HepG2 (cell line): ENCODE measurements at regions not wholly inside any gene's neighbourhood (a gene's known extent, or its start where the extent isn't known, plus 50 kb on each side); places are given as distances from the start of the nearest gene placed in this dataset.
"Not testable (repeated sequence)": the region's sequence is repeated elsewhere in the genome, so short reads cannot be mapped to it uniquely, and the experiment has no call there.

Experiments used
- ATAC-seq: fragments of 200-7000 bp; cut with Tn5 transposase; 3 replicates; pipeline ENCODE4 v1.9.1; 2020; ENCODE audit warnings: mild to moderate bottlenecking, moderate library complexity
- BruUV-seq: library from RNA; stranded (reverse); fragments of 400-500 nt; replicated peaks from 2 replicates; lab custom pipeline; 2021; lab: Mats Ljungman, UMichigan
- CTCF ChIA-PET: fragments of 300-600 bp; formaldehyde crosslinking; extraction: SDS; loops from one replicate; lab custom pipeline; 2021; ENCODE audit warnings: low total read pairs, inconsistent platforms, low intra/inter-chr PET ratio; lab: Yijun Ruan, JAX
- POLR2A ChIA-PET: fragments of 350-600 bp; sonication (Branson Sonifier 250); formaldehyde crosslinking; loops from one replicate; lab custom pipeline; 2020; ENCODE audit warnings: antibody characterized with exemption, inconsistent platforms; lab: Yijun Ruan, JAX
- DNase-seq: peaks from one replicate; pipeline ENCODE4 v3.0.0-alpha.2; 2015; ENCODE audit warnings: low spot score
- FAIRE-seq: peaks from 3 replicates; lab custom pipeline; 2011; peaks lifted over from hg19 to GRCh38; lab: Jason Lieb, UNC
- H2AFZ ChIP-seq: one replicate; pipeline ENCODE4 v1.6.1; 2011; ENCODE audit warnings: low read length, inconsistent platforms
- H3K27ac ChIP-seq: fragments of 300-600 bp; 3 replicates; pipeline ENCODE4 v1.8.0; 2011; ENCODE audit warnings: mixed run types, mild to moderate bottlenecking, mixed read lengths, low read length, inconsistent platforms; ENCODE audit not compliant: insufficient read depth; ENCODE audit errors: extremely low read length
- H3K27me3 ChIP-seq, 2 experiments: fragments of 200-600 bp in 1 of 2; 2 replicates in 1 of 2; 3 replicates in 1 of 2; pipeline versions ENCODE4 v1.6.0 to v1.8.0; 2011; ENCODE audit warnings: low read length in 2 of 2, mild to moderate bottlenecking in 2 of 2, moderate library complexity in 2 of 2, inconsistent platforms in 1 of 2; ENCODE audit not compliant: insufficient read depth in 2 of 2, control insufficient read depth in 1 of 2
- H3K36me3 ChIP-seq, 2 experiments: fragments of 200-600 bp in 1 of 2; replicated peaks in 1 of 2; 2 replicates in 1 of 2; 3 replicates in 1 of 2; pipeline versions ENCODE4 v1.5.1 to v1.8.0; 2011; ENCODE audit warnings: low read length in 2 of 2, inconsistent platforms in 1 of 2; ENCODE audit not compliant: insufficient read depth in 2 of 2, control insufficient read depth in 1 of 2
- H3K4me1 ChIP-seq: 2 replicates; pipeline ENCODE4 v1.5.1; 2012; ENCODE audit warnings: low read length, inconsistent platforms; ENCODE audit not compliant: insufficient read depth
- H3K4me2 ChIP-seq: 2 replicates; pipeline ENCODE4 v1.6.0; 2011; ENCODE audit warnings: low read depth, low read length, inconsistent platforms
- H3K4me3 ChIP-seq, 3 experiments: fragments of 200-600 bp in 1 of 3; sonication (generic), shearing (Covaris generic) in 1 of 3; replicated peaks in 1 of 3; 2 replicates each; pipeline ENCODE4 v1.5.1; 2011 to 2016; ENCODE audit warnings: low read length in 3 of 3, inconsistent platforms in 2 of 3, low read depth in 2 of 3, mild to moderate bottlenecking in 2 of 3, control low read depth in 1 of 3, mixed read lengths in 1 of 3; ENCODE audit not compliant: insufficient read depth in 1 of 3
- H3K79me2 ChIP-seq: one replicate; pipeline ENCODE4 v1.6.1; 2011; ENCODE audit warnings: low read length, inconsistent platforms; ENCODE audit not compliant: insufficient read depth
- H3K9ac ChIP-seq: 2 replicates; pipeline ENCODE4 v1.6.0; 2011; ENCODE audit warnings: mild to moderate bottlenecking, low read depth, low read length, inconsistent platforms; ENCODE audit not compliant: insufficient read depth
- H3K9me3 ChIP-seq: 2 replicates; pipeline ENCODE4 v1.5.1; 2012; ENCODE audit warnings: mild to moderate bottlenecking, low read length
- H4K20me1 ChIP-seq: 2 replicates; pipeline ENCODE4 v1.6.0; 2011; ENCODE audit warnings: inconsistent platforms, mild to moderate bottlenecking, low read length, moderate library complexity; ENCODE audit not compliant: insufficient read depth
- WGBS: methylation state at CpG from one replicate; pipeline ENCODE4 v1.1.6; 2017; ENCODE audit warnings: low lambda C conversion rate; 5-methylcytosine and 5-hydroxymethylcytosine counted together
- in situ Hi-C: cut with HindIII; loops from 2 replicates; pipeline ENCODE4 v1.10.0; 2017; ENCODE audit warnings: low pct_unique_long_range_greater_than_20kb; ENCODE audit not compliant: extremely low pct_ligation_motif_present
- intact Hi-C: fragments of 100-400 bp; cut with micrococcal nuclease; formaldehyde crosslinking; loops from one replicate; pipeline ENCODE4 v1.10.0; 2022; ENCODE audit not compliant: unreplicated experiment

GRCh38 chr1:146883190-146883589 lies 54.9 kb upstream of the NBPF12 start:
- CTCF ChIA-PET, H3K4me1 ChIP-seq, H3K9ac ChIP-seq, DNase-seq, in situ Hi-C loops, H3K4me3 ChIP-seq, FAIRE-seq, H3K27ac ChIP-seq, H3K4me2 ChIP-seq, H2AFZ ChIP-seq, BruUV-seq, H3K9me3 ChIP-seq, H3K27me3 ChIP-seq, ATAC-seq, H3K79me2 ChIP-seq, H4K20me1 ChIP-seq, POLR2A ChIA-PET, H3K36me3 ChIP-seq, intact Hi-C loops: not testable (repeated sequence)
- 19% methylated on average over 4 of the region's 4 CpGs for WGBS

- WGBS, result no CpG with 5 or more reads among the region's 8 CpGs
- ATAC-seq, H3K27ac ChIP-seq, BruUV-seq, H3K36me3 ChIP-seq, in situ Hi-C loops, DNase-seq, H4K20me1 ChIP-seq, intact Hi-C loops, FAIRE-seq, H3K4me1 ChIP-seq, H3K4me3 ChIP-seq, H2AFZ ChIP-seq, H3K27me3 ChIP-seq, H3K4me2 ChIP-seq, CTCF ChIA-PET, H3K9me3 ChIP-seq, H3K79me2 ChIP-seq, POLR2A ChIA-PET, H3K9ac ChIP-seq: not testable (repeated sequence)
Measured at GRCh38 chr1:146881096-146881495, 57.0 kb upstream of the NBPF12 start.

GRCh38 chr1:146863799-146864319 lies 74.3 kb upstream of the NBPF12 start:
- CTCF ChIA-PET, POLR2A ChIA-PET, H3K36me3 ChIP-seq, H3K9ac ChIP-seq, H2AFZ ChIP-seq, H3K9me3 ChIP-seq, H3K4me3 ChIP-seq, H3K27ac ChIP-seq, FAIRE-seq, ATAC-seq, H3K4me1 ChIP-seq, H4K20me1 ChIP-seq, DNase-seq, H3K4me2 ChIP-seq, BruUV-seq, H3K79me2 ChIP-seq, in situ Hi-C loops, H3K27me3 ChIP-seq, intact Hi-C loops: not testable (repeated sequence)
- 12% methylated on average over 3 of the region's 3 CpGs for WGBS
